Transverse colon (tissue), 4 donors: ENCODE measurements at regions not wholly inside any gene's neighbourhood (a gene's known extent, or its start where the extent isn't known, plus 50 kb on each side); places are given as distances from the start of the nearest gene placed in this dataset.

ENCODE experiments used
- EP300 ChIP-seq: sonication (generic); formaldehyde crosslinking; IDR thresholded peaks from one replicate; pipeline ENCODE4 v1.6.1; 2017; ENCODE audit warnings: antibody characterized with exemption, low read depth
- POLR2A ChIP-seq: fragments of 450-650 bp; IDR thresholded peaks from one replicate; pipeline ENCODE4 v1.6.1; 2016; ENCODE audit warnings: antibody characterized with exemption, mild to moderate bottlenecking, moderate library complexity
- POLR2AphosphoS5 ChIP-seq, 3 donors: sonication (generic); formaldehyde crosslinking; IDR thresholded peaks; one replicate each; pipeline ENCODE4 v1.6.1; 2016; ENCODE audit warnings: antibody characterized with exemption in 3 of 3
- TF ChIP-seq, protein P1 (sequence below), 5 experiments: fragments of 200-600 bp in 3 of 5; fragments of 450-650 bp in 2 of 5; sonication (generic) in 3 of 5; IDR thresholded peaks; 1 replicate in 2 of 5; 2 replicates in 3 of 5; pipeline ENCODE4 v1.5.1; 2016 to 2017; ENCODE audit warnings: antibody characterized with exemption in 5 of 5, inconsistent platforms in 3 of 5, mild to moderate bottlenecking in 2 of 5, moderate library complexity in 1 of 5

DNA sequence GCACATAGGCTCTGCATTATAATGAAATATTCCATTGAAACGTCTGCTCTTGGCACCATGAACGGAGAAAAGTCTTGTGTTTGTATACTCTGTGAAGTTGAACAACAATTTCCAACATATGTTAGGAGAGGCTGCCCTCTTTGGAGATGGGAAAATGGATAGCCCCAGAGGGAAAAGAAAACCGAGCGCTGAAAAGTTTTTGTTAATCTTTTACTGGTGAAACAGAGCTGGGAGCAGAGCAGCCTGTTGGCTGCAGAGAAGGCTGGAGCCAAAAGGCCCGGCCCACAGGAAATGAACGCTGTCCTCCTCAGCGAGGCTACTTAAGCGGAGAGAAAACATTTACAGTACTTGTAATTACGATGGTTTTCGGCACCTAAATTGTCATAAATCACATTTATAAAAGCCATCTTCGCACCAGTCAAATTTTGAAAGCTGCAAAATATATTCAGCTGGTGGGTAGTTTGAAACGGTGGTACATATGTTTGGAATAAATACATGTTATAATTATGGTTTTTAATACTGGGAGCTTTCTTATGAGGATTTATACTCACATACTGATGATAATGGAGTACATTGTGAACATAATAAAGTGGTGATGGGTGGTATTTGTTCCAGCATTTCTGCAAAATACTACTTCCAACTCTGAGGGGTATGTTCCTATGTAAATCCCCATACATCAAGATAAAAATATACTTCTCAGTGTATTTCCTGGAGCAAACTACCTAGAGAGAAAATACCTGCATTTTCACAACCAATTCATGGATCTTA is 129.6 kb upstream of the CNTLN start:
- no peak for TF ChIP-seq POLR2AphosphoS5 (IDR thresholded peaks at IDR 0.05)
- TF ChIP-seq, protein P1, sequence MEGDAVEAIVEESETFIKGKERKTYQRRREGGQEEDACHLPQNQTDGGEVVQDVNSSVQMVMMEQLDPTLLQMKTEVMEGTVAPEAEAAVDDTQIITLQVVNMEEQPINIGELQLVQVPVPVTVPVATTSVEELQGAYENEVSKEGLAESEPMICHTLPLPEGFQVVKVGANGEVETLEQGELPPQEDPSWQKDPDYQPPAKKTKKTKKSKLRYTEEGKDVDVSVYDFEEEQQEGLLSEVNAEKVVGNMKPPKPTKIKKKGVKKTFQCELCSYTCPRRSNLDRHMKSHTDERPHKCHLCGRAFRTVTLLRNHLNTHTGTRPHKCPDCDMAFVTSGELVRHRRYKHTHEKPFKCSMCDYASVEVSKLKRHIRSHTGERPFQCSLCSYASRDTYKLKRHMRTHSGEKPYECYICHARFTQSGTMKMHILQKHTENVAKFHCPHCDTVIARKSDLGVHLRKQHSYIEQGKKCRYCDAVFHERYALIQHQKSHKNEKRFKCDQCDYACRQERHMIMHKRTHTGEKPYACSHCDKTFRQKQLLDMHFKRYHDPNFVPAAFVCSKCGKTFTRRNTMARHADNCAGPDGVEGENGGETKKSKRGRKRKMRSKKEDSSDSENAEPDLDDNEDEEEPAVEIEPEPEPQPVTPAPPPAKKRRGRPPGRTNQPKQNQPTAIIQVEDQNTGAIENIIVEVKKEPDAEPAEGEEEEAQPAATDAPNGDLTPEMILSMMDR (IDR thresholded peaks at IDR 0.05) = no peak
- no peak for TF ChIP-seq POLR2A
- no peak for TF ChIP-seq EP300
